Neural cell (in vitro differentiated cells): ENCODE measurements at regions not wholly inside any gene's neighbourhood (a gene's known extent, or its start where the extent isn't known, plus 50 kb on each side); places are given as distances from the start of the nearest gene placed in this dataset.

Source experiments
- H2AFZ ChIP-seq: fragments of 200-600, 300-800 bp; sonication (generic), shearing (Covaris generic); 2 replicates; pipeline ENCODE4 v1.6.0; 2014; ENCODE audit warnings: low read depth, mild to moderate bottlenecking, antibody characterized with exemption, low read length, moderate library complexity
- H3F3A ChIP-seq: fragments of 200-600 bp; shearing (Covaris generic); 2 replicates; pipeline ENCODE4 v1.6.1; 2016; ENCODE audit warnings: mild to moderate bottlenecking, moderate library complexity, mixed read lengths, antibody characterized with exemption, low read length; ENCODE audit not compliant: insufficient read depth, poor library complexity, severe bottlenecking
- H3K27ac ChIP-seq: fragments of 200-600, 300-800 bp; sonication (generic), shearing (Covaris generic); 2 replicates; pipeline ENCODE4 v1.5.1; 2014; ENCODE audit warnings: mild to moderate bottlenecking, low read length, moderate library complexity
- H3K27me3 ChIP-seq: fragments of 300-800, 200-600 bp; sonication (generic), shearing (Covaris generic); 2 replicates; pipeline ENCODE4 v1.6.0; 2014; ENCODE audit warnings: mild to moderate bottlenecking, low read depth, low read length, moderate library complexity; ENCODE audit not compliant: insufficient read depth
- H3K36me3 ChIP-seq: fragments of 300-800, 200-600 bp; sonication (generic), shearing (Covaris generic); 2 replicates; pipeline ENCODE4 v1.5.1; 2014; ENCODE audit warnings: mild to moderate bottlenecking, antibody characterized with exemption, low read length, moderate library complexity; ENCODE audit not compliant: insufficient read depth
- H3K4me2 ChIP-seq: fragments of 300-800, 200-600 bp; sonication (generic), shearing (Covaris generic); 2 replicates; pipeline ENCODE4 v1.6.0; 2014; ENCODE audit warnings: mild to moderate bottlenecking, low read length
- H3K4me3 ChIP-seq: fragments of 300-800, 200-600 bp; sonication (generic), shearing (Covaris generic); 2 replicates; pipeline ENCODE4 v1.5.1; 2014; ENCODE audit warnings: mild to moderate bottlenecking, low read length, moderate library complexity
- H3K79me2 ChIP-seq: fragments of 200-600 bp; shearing (Covaris generic); replicated peaks from 2 replicates; pipeline ENCODE4 v1.6.0; 2014; ENCODE audit warnings: mild to moderate bottlenecking, low read length, moderate library complexity; ENCODE audit not compliant: insufficient read depth
- H3K9ac ChIP-seq: fragments of 300-800, 200-600 bp; sonication (generic), shearing (Covaris generic); 2 replicates; pipeline ENCODE4 v1.6.1; 2016; ENCODE audit warnings: mild to moderate bottlenecking, low read length, mixed read lengths
- H3K9me2 ChIP-seq: fragments of 200-600 bp; shearing (Covaris generic); 2 replicates; pipeline ENCODE4 v1.6.1; 2016; ENCODE audit warnings: mild to moderate bottlenecking, low read length, mixed read lengths; ENCODE audit not compliant: insufficient read depth
- H3K9me3 ChIP-seq: fragments of 200-600, 300-800 bp; sonication (generic), shearing (Covaris generic); 2 replicates; pipeline ENCODE4 v1.6.1; 2016; ENCODE audit warnings: mild to moderate bottlenecking, mixed run types, low read length, moderate library complexity, mixed read lengths
- H4K20me1 ChIP-seq: fragments of 200-600 bp; shearing (Covaris generic); 2 replicates; pipeline ENCODE4 v1.6.1; 2016; ENCODE audit warnings: mild to moderate bottlenecking, mixed run types; ENCODE audit not compliant: insufficient read depth
- CTCF ChIP-seq: fragments of 450-650 bp; IDR thresholded peaks from 2 replicates; pipeline ENCODE4 v1.5.1; 2014; ENCODE audit warnings: antibody characterized with exemption, mild to moderate bottlenecking, moderate library complexity; ENCODE audit not compliant: poor library complexity, severe bottlenecking
- EP300 ChIP-seq: fragments of 450-650 bp; conservative IDR thresholded peaks from 2 replicates; pipeline ENCODE4 v1.6.1; 2014; ENCODE audit warnings: antibody characterized with exemption, mild to moderate bottlenecking, moderate library complexity; ENCODE audit not compliant: poor library complexity, severe bottlenecking
- EZH2 ChIP-seq: fragments of 200-600, 300-800 bp; shearing (Covaris generic), sonication (generic); IDR thresholded peaks from 2 replicates; pipeline ENCODE4 v1.6.1; 2014; ENCODE audit warnings: antibody characterized with exemption, low read length, borderline replicate concordance, mild to moderate bottlenecking; ENCODE audit not compliant: insufficient read depth, poor library complexity, severe bottlenecking
- MXI1 ChIP-seq: fragments of 450-650 bp; conservative IDR thresholded peaks from 2 replicates; pipeline ENCODE4 v1.6.1; 2014; ENCODE audit warnings: antibody characterized with exemption, mild to moderate bottlenecking; ENCODE audit not compliant: poor library complexity, severe bottlenecking
- POLR2AphosphoS5 ChIP-seq: IDR thresholded peaks from 2 replicates; pipeline ENCODE4 v1.6.1; 2012
- RAD21 ChIP-seq: fragments of 450-650 bp; conservative IDR thresholded peaks from 2 replicates; pipeline ENCODE4 v1.6.1; 2014; ENCODE audit warnings: antibody characterized with exemption, mild to moderate bottlenecking, moderate library complexity
- REST ChIP-seq: IDR thresholded peaks from 2 replicates; pipeline ENCODE4 v1.6.1; 2012; ENCODE audit warnings: borderline replicate concordance
- SMC3 ChIP-seq: fragments of 450-650 bp; conservative IDR thresholded peaks from 2 replicates; pipeline ENCODE4 v1.6.1; 2014; ENCODE audit warnings: antibody characterized with exemption, mild to moderate bottlenecking, moderate library complexity; ENCODE audit not compliant: poor library complexity
- TAF1 ChIP-seq: IDR thresholded peaks from 2 replicates; pipeline ENCODE4 v1.6.1; 2012; ENCODE audit warnings: low read depth

- no peaks in the 10 kb centered on the region for H3K36me3 ChIP-seq
- no peaks in the 10 kb centered on the region for H3K9me2 ChIP-seq
- H3F3A ChIP-seq, result no peaks in the 10 kb centered on the region
- TF ChIP-seq MXI1 (no peak), EP300 (no peak), REST (no peak), POLR2AphosphoS5 (no peak), CTCF (no peak), EZH2 (no peak), RAD21 (no peak), SMC3 (no peak), TAF1 (no peak)
- H4K20me1 ChIP-seq, result no peaks in the 10 kb centered on the region
- no peaks in the 10 kb centered on the region for H3K27me3 ChIP-seq
- H3K4me2 ChIP-seq, result no peak overlapping the region
- no peaks in the 10 kb centered on the region for H3K9me3 ChIP-seq
- no peak overlapping the region for H3K27ac ChIP-seq
- H3K4me3 ChIP-seq, result no peak overlapping the region
- H3K9ac ChIP-seq, result no peak overlapping the region
- no peaks in the 10 kb centered on the region for H3K79me2 ChIP-seq
- no peak overlapping the region for H2AFZ ChIP-seq
Measured at GRCh38 chr17:36728030-36728991, 126.9 kb downstream of the MRM1 start.

- no peak for TF ChIP-seq EZH2
- no peak for TF ChIP-seq TAF1
- TF ChIP-seq POLR2AphosphoS5, result no peak
- no peak for TF ChIP-seq REST
- no peak for TF ChIP-seq EP300
- Histone ChIP-seq H3K27ac (no peak overlapping the region), H3K4me2 (no peak overlapping the region), H3K9me2 (no peaks in the 10 kb centered on the region), H3F3A (no peaks in the 10 kb centered on the region), H3K27me3 (no peaks in the 10 kb centered on the region), H3K9ac (no peak overlapping the region), H3K36me3 (no peaks in the 10 kb centered on the region), H3K4me3 (no peak overlapping the region), H4K20me1 (no peaks in the 10 kb centered on the region), H3K9me3 (no peaks in the 10 kb centered on the region), H3K79me2 (no peaks in the 10 kb centered on the region), H2AFZ (no peak overlapping the region)
Measured at GRCh38 chr17:36730095-36730808, 128.9 kb downstream of the MRM1 start.
